K562 (cell line): ENCODE measurements at regions not wholly inside any gene's neighbourhood (a gene's known extent, or its start where the extent isn't known, plus 50 kb on each side); places are given as distances from the start of the nearest gene placed in this dataset.

Experiments used
- ATAC-seq: fragments of 200-7000 bp; cut with Tn5 transposase; 3 replicates; pipeline ENCODE4 v1.9.1; 2020; ENCODE audit warnings: moderate library complexity
- BruUV-seq: library from RNA; stranded (reverse); fragments of 400-500 nt; replicated peaks from 2 replicates; lab custom pipeline; 2021; lab: Mats Ljungman, UMichigan
- CTCF ChIA-PET: fragments of 300-600 bp; formaldehyde crosslinking; extraction: SDS; loops from one replicate; lab custom pipeline; 2021; ENCODE audit warnings: low intra/inter-chr PET ratio; lab: Yijun Ruan, JAX
- POLR2A ChIA-PET: fragments of 300-600, 350-650 bp; sonication (Branson Sonifier 250); formaldehyde crosslinking; extraction: SDS; loops from one replicate; lab custom pipeline; 2021; ENCODE audit warnings: antibody characterized with exemption, inconsistent platforms; lab: Yijun Ruan, JAX
- DNase-seq, 4 experiments: peaks; one replicate each; pipeline versions ENCODE4 v3.0.0 to v3.0.0-alpha.2; 2011 to 2018; ENCODE audit warnings: low spot score in 3 of 4, mixed read lengths in 3 of 4; ENCODE audit errors: extremely low read depth in 1 of 4
- FAIRE-seq: peaks from 2 replicates; lab custom pipeline; 2011; peaks lifted over from hg19 to GRCh38; lab: Jason Lieb, UNC
- H2AFZ ChIP-seq: 2 replicates; pipeline ENCODE4 v1.6.0; 2011; ENCODE audit warnings: low read depth, low read length, control low read depth, inconsistent platforms
- H3K27ac ChIP-seq: fragments of 200-600 bp; 3 replicates; pipeline ENCODE4 v1.8.0; 2011; ENCODE audit warnings: low read depth, mild to moderate bottlenecking, control low read depth, inconsistent platforms, low read length, moderate library complexity, mixed read lengths; ENCODE audit errors: extremely low read depth
- H3K27me3 ChIP-seq, 2 experiments: fragments of 300-600 bp in 1 of 2; 2 replicates in 1 of 2; 3 replicates in 1 of 2; pipeline versions ENCODE4 v1.6.0 to v1.8.0; 2011; ENCODE audit warnings: inconsistent platforms in 2 of 2, low read length in 2 of 2, mild to moderate bottlenecking in 1 of 2, mixed read lengths in 1 of 2, moderate library complexity in 1 of 2; ENCODE audit not compliant: control insufficient read depth in 2 of 2, insufficient read depth in 2 of 2
- H3K36me3 ChIP-seq: fragments of 300-600 bp; 3 replicates; pipeline ENCODE4 v1.8.0; 2011; ENCODE audit warnings: mild to moderate bottlenecking, low read length, inconsistent platforms; ENCODE audit not compliant: control insufficient read depth, insufficient read depth
- H3K4me1 ChIP-seq, 2 experiments: fragments of 200-600 bp in 1 of 2; replicated peaks in 1 of 2; 2 replicates in 1 of 2; 3 replicates in 1 of 2; pipeline versions ENCODE4 v1.5.1 to v1.8.0; 2011; ENCODE audit warnings: inconsistent platforms in 2 of 2, low read length in 2 of 2, mild to moderate bottlenecking in 1 of 2, mixed read lengths in 1 of 2, moderate library complexity in 1 of 2; ENCODE audit not compliant: control insufficient read depth in 2 of 2, insufficient read depth in 2 of 2
- H3K4me2 ChIP-seq: 2 replicates; pipeline ENCODE4 v1.6.1; 2011; ENCODE audit warnings: low read length, control low read depth, inconsistent platforms, mixed read lengths; ENCODE audit not compliant: insufficient read depth
- H3K4me3 ChIP-seq: fragments of 200-600 bp; sonication (generic), shearing (Covaris generic); 2 replicates; pipeline ENCODE4 v1.5.1; 2016; ENCODE audit warnings: control low read depth, inconsistent platforms
- H3K79me2 ChIP-seq: fragments of 200-600 bp; 3 replicates; pipeline ENCODE4 v1.8.0; 2011; ENCODE audit warnings: low read length, inconsistent platforms; ENCODE audit not compliant: control insufficient read depth, insufficient read depth
- H3K9ac ChIP-seq, 2 experiments: 2 replicates each; pipeline versions ENCODE4 v1.6.0 to v1.6.1; 2011; ENCODE audit warnings: low read depth in 2 of 2, low read length in 2 of 2, control low read depth in 1 of 2, inconsistent platforms in 1 of 2, mild to moderate bottlenecking in 1 of 2, mixed read lengths in 1 of 2; ENCODE audit not compliant: insufficient read depth in 1 of 2
- H3K9me1 ChIP-seq: one replicate; pipeline ENCODE4 v1.6.0; 2011; ENCODE audit warnings: inconsistent platforms, mild to moderate bottlenecking, low read length, moderate library complexity; ENCODE audit not compliant: control insufficient read depth, insufficient read depth
- H3K9me3 ChIP-seq: replicated peaks from 2 replicates; pipeline ENCODE4 v1.5.1; 2011; ENCODE audit warnings: low read depth, low read length, inconsistent platforms; ENCODE audit not compliant: control insufficient read depth, insufficient read depth
- H4K20me1 ChIP-seq: replicated peaks from 2 replicates; pipeline ENCODE4 v1.6.1; 2011; ENCODE audit warnings: low read length, inconsistent platforms, mixed read lengths; ENCODE audit not compliant: control insufficient read depth, insufficient read depth
- ARID2 ChIP-seq: fragments of 450-650 bp; IDR thresholded peaks from 2 replicates; pipeline ENCODE4 v1.6.1; 2017; ENCODE audit warnings: antibody characterized with exemption, mild to moderate bottlenecking
- CGGBP1 ChIP-seq: fragments of 250-450 bp; sonication (Bioruptor Pico); IDR thresholded peaks from 2 replicates; pipeline ENCODE4 v1.9.0; 2021; ENCODE audit warnings: mild to moderate bottlenecking
- EGR1 ChIP-seq: fragments of 450-650 bp; conservative IDR thresholded peaks from 2 replicates; pipeline ENCODE4 v1.6.1; 2017; ENCODE audit warnings: mild to moderate bottlenecking
- EP300 ChIP-seq: IDR thresholded peaks from 2 replicates; pipeline ENCODE4 v1.6.1; 2012; ENCODE audit warnings: low read length, improper control_type of control experiment
- EWSR1 ChIP-seq: fragments of 450-650 bp; IDR thresholded peaks from 2 replicates; pipeline ENCODE4 v1.6.1; 2018; ENCODE audit warnings: borderline replicate concordance, mild to moderate bottlenecking, low read depth, moderate library complexity; ENCODE audit not compliant: partially characterized antibody
- ILK ChIP-seq: fragments of 450-650 bp; IDR thresholded peaks from 2 replicates; pipeline ENCODE4 v1.6.1; 2016; ENCODE audit warnings: missing genetic modification characterization, low read depth, mild to moderate bottlenecking, missing compliant biosample characterization, moderate library complexity, borderline replicate concordance
- MAFF ChIP-seq: IDR thresholded peaks from 2 replicates; pipeline ENCODE4 v1.6.1; 2012; ENCODE audit warnings: low read length, improper control_type of control experiment
- MAFK ChIP-seq: IDR thresholded peaks from 2 replicates; pipeline ENCODE4 v1.6.1; 2011; ENCODE audit warnings: low read length, improper control_type of control experiment
- MIER1 ChIP-seq: fragments of 450-650 bp; IDR thresholded peaks from 2 replicates; pipeline ENCODE4 v1.6.1; 2016; ENCODE audit warnings: antibody characterized with exemption, mild to moderate bottlenecking, low read depth
- POLR2AphosphoS5 ChIP-seq: IDR thresholded peaks from 2 replicates; pipeline ENCODE4 v1.6.1; 2011; ENCODE audit warnings: mild to moderate bottlenecking, low read depth, low read length, moderate library complexity; ENCODE audit not compliant: control insufficient read depth, insufficient read depth
- RBFOX2 ChIP-seq: fragments of 200-400 bp; formaldehyde crosslinking; IDR thresholded peaks from 2 replicates; pipeline ENCODE4 v1.6.1; 2017; ENCODE audit warnings: low read depth, mild to moderate bottlenecking, low read length, moderate library complexity
- SRF ChIP-seq, 2 experiments: fragments of 250-450, 450-650 bp in 1 of 2; sonication (Bioruptor Pico) in 1 of 2; sonication (generic) in 1 of 2; formaldehyde crosslinking; IDR thresholded peaks; 2 replicates each; pipeline versions ENCODE4 v1.5.0 to v1.5.1; 2020 to 2022; ENCODE audit warnings: mild to moderate bottlenecking in 1 of 2, missing genetic modification reagents in 1 of 2
- STAT5B ChIP-seq: fragments of 250-450 bp; sonication (Bioruptor Pico); IDR thresholded peaks from 2 replicates; pipeline ENCODE4 v1.8.0; 2021; ENCODE audit warnings: mild to moderate bottlenecking, inconsistent platforms
- TAF9B ChIP-seq: fragments of 450-650 bp; IDR thresholded peaks from 2 replicates; pipeline ENCODE4 v1.6.1; 2018; ENCODE audit warnings: mild to moderate bottlenecking; ENCODE audit not compliant: partially characterized antibody
- ZNF282 ChIP-seq: sonication (generic); formaldehyde crosslinking; IDR thresholded peaks from 2 replicates; pipeline ENCODE4 v1.8.1; 2023; ENCODE audit warnings: missing genetic modification reagents
- ZNF347 ChIP-seq: fragments of 450-650 bp; formaldehyde crosslinking; IDR thresholded peaks from 2 replicates; pipeline ENCODE4 v1.4.0; 2020; ENCODE audit warnings: low read depth, mild to moderate bottlenecking, moderate library complexity
- ZNF551 ChIP-seq: fragments of 250-450 bp; sonication (Bioruptor Pico); IDR thresholded peaks from 2 replicates; pipeline ENCODE4 v1.5.0; 2021; ENCODE audit warnings: mild to moderate bottlenecking, moderate library complexity
- ZNF695 ChIP-seq: fragments of 450-650 bp; formaldehyde crosslinking; IDR thresholded peaks from 2 replicates; pipeline ENCODE4 v1.4.0; 2020; ENCODE audit warnings: mild to moderate bottlenecking, moderate library complexity
- ZZZ3 ChIP-seq: fragments of 450-650 bp; IDR thresholded peaks from 2 replicates; pipeline ENCODE4 v1.6.1; 2016; ENCODE audit warnings: antibody characterized with exemption, mild to moderate bottlenecking, moderate library complexity
- WGBS: fragments of 100-300 bp; shearing (Covaris generic); methylation state at CpG from one replicate; pipeline ENCODE4 v1.1.6; 2016; ENCODE audit warnings: low coverage, mixed read lengths; ENCODE audit not compliant: insufficient coverage; ENCODE audit errors: missing lambda C conversion rate; 5-methylcytosine and 5-hydroxymethylcytosine counted together
- in situ Hi-C: fragments of 300-500 bp; cut with MboI; formaldehyde crosslinking; loops from 4 replicates; pipeline ENCODE4 v1.15.0; 2018; ENCODE audit warnings: inconsistent platforms, mixed read lengths
- intact Hi-C: fragments of 100-400 bp; cut with micrococcal nuclease; formaldehyde crosslinking; loops from 2 replicates; pipeline ENCODE4 v1.14.2; 2022

- H3K9me3 ChIP-seq, result no peaks in the 10 kb centered on the region; the same call in 1 of the 2 replicates
- FAIRE-seq, result no peak
- H3K4me2 ChIP-seq, result no peak overlapping the region
- H3K4me3 ChIP-seq, result no peak overlapping the region
- in situ Hi-C loops, result no loop called here
- no peak overlapping the region for H2AFZ ChIP-seq
- H3K9ac ChIP-seq, result no peak overlapping the region
- H3K27ac ChIP-seq, result no peak overlapping the region
- ChIA-PET CTCF (no interaction called here), POLR2A (no interaction called here)
- H3K9me1 ChIP-seq, result no peaks in the 10 kb centered on the region
- no peaks in the 10 kb centered on the region for H3K27me3 ChIP-seq
- BruUV-seq, result no TSS peak
- intact Hi-C loops, result no loop called here
- no peaks in the 10 kb centered on the region for H3K4me1 ChIP-seq
- H4K20me1 ChIP-seq, result no peaks in the 10 kb centered on the region
- DNase-seq, result no peak
- ATAC-seq, result no peak
- WGBS, result 0% methylated on average over 4 of the region's 4 CpGs
- H3K36me3 ChIP-seq, result no peaks in the 10 kb centered on the region
- no peaks in the 10 kb centered on the region for H3K79me2 ChIP-seq
- no peak for TF ChIP-seq ILK
- TF ChIP-seq ZNF695 (CRISPR knock-in tag), result no peak
- no peak for TF ChIP-seq ARID2
- no peak for TF ChIP-seq MAFK
- no peak for TF ChIP-seq ZNF347 (CRISPR knock-in tag)
- TF ChIP-seq, all 486 proteins: peak for 0
These were observed 1086.1 kb upstream of the CELF4 start for GRCh38 chr18:38651736-38652135.

- no peaks in the 10 kb centered on the region for H4K20me1 ChIP-seq
- in situ Hi-C loops (no loop called here), intact Hi-C loops (no loop called here)
- DNase-seq (no peak), ATAC-seq (no peak), FAIRE-seq (no peak)
- H3K27ac ChIP-seq, result no peak overlapping the region
- H3K4me1 ChIP-seq, result no peaks in the 10 kb centered on the region
- H3K27me3 ChIP-seq, result no peaks in the 10 kb centered on the region
- H3K36me3 ChIP-seq, result no peaks in the 10 kb centered on the region
- no peaks in the 10 kb centered on the region for H3K79me2 ChIP-seq
- 0% methylated on average over 1 of the region's 1 CpG for WGBS
- no peak overlapping the region for H2AFZ ChIP-seq
- H3K9ac ChIP-seq, result no peak overlapping the region
- no peaks in the 10 kb centered on the region for H3K9me1 ChIP-seq
- H3K4me2 ChIP-seq, result no peak overlapping the region
- ChIA-PET CTCF (no interaction called here), POLR2A (no interaction called here)
- H3K4me3 ChIP-seq, result no peak overlapping the region
- no TSS peak for BruUV-seq
- H3K9me3 ChIP-seq, result no peaks in the 10 kb centered on the region; the same call in 1 of the 2 replicates
- TF ChIP-seq CGGBP1 (CRISPR knock-in tag) (no peak), EP300 (no peak), EGR1 (no peak), ZNF282 (CRISPR knock-in tag) (no peak), TAF9B (no peak), ZNF551 (no peak), STAT5B (CRISPR knock-in tag) (no peak), SRF (CRISPR knock-in tag; IDR thresholded peaks at IDR 0.05) (no peak), MIER1 (no peak), EWSR1 (no peak), MAFF (no peak), RBFOX2 (no peak), POLR2AphosphoS5 (no peak), ZZZ3 (no peak)
These were observed 1082.6 kb upstream of the CELF4 start for GRCh38 chr18:38648179-38648578.
